Left ventricle myocardium inferior (tissue), 1 donor: ENCODE measurements at regions not wholly inside any gene's neighbourhood (a gene's known extent, or its start where the extent isn't known, plus 50 kb on each side); places are given as distances from the start of the nearest gene placed in this dataset.

Experiments
- DNase-seq: peaks from one replicate; pipeline ENCODE4 v3.0.0-alpha.2; 2020
- H3K27ac ChIP-seq: fragments of 200-600 bp; replicated peaks from 2 replicates; pipeline ENCODE4 v1.8.0; 2021
- H3K27me3 ChIP-seq: fragments of 200-600 bp; 2 replicates; pipeline ENCODE4 v1.8.0; 2021; ENCODE audit warnings: low read depth
- H3K36me3 ChIP-seq: fragments of 200-600 bp; 2 replicates; pipeline ENCODE4 v1.8.0; 2021
- H3K4me1 ChIP-seq: fragments of 200-600 bp; 2 replicates; pipeline ENCODE4 v1.8.0; 2021
- H3K4me3 ChIP-seq: fragments of 200-600 bp; 2 replicates; pipeline ENCODE4 v1.8.0; 2021; ENCODE audit warnings: mild to moderate bottlenecking, moderate library complexity
- H3K9me3 ChIP-seq: fragments of 200-600 bp; replicated peaks from 2 replicates; pipeline ENCODE4 v1.8.0; 2021
- CTCF ChIP-seq: fragments of 200-600 bp; IDR thresholded peaks from 2 replicates; pipeline ENCODE4 v1.8.0; 2021; ENCODE audit warnings: antibody characterized with exemption, mild to moderate bottlenecking, borderline replicate concordance
- intact Hi-C: fragments of 100-400 bp; cut with micrococcal nuclease; formaldehyde crosslinking; loops from one replicate; pipeline ENCODE4 v1.11.0; 2022
- donor health status: DM: no; HTN: yes; CAD: no; lungs with severe emphysema.

GRCh38 chr12:87085286-87085685 is 829.1 kb upstream of the MGAT4C start:
- Histone ChIP-seq H3K27ac (no peak overlapping the region), H3K4me1 (no peaks in the 10 kb centered on the region), H3K36me3 (no peaks in the 10 kb centered on the region), H3K4me3 (no peak overlapping the region), H3K9me3 (no peaks in the 10 kb centered on the region), H3K27me3 (no peaks in the 10 kb centered on the region)
- intact Hi-C loops: no loop called here
- DNase-seq: no peak
- TF ChIP-seq CTCF: no peak

GRCh38 chr12:87082756-87083155 is 826.6 kb upstream of the MGAT4C start:
- H3K9me3 ChIP-seq: no peaks in the 10 kb centered on the region
- no peaks in the 10 kb centered on the region for H3K36me3 ChIP-seq
- H3K4me1 ChIP-seq: no peaks in the 10 kb centered on the region
- intact Hi-C loops: no loop called here
- H3K4me3 ChIP-seq: no peak overlapping the region
- no peak for DNase-seq
- no peak for TF ChIP-seq CTCF
- H3K27ac ChIP-seq: no peak overlapping the region
- H3K27me3 ChIP-seq: no peaks in the 10 kb centered on the region

GRCh38 chr12:87074781-87075180 is 818.6 kb upstream of the MGAT4C start:
- Histone ChIP-seq H3K4me3 (no peak overlapping the region), H3K27ac (no peak overlapping the region), H3K9me3 (peaks cover 22% of the 10 kb centered on the region), H3K4me1 (no peaks in the 10 kb centered on the region), H3K36me3 (no peaks in the 10 kb centered on the region), H3K27me3 (no peaks in the 10 kb centered on the region)
- no peak for DNase-seq
- intact Hi-C loops: no loop called here
- no peak for TF ChIP-seq CTCF

- no peaks in the 10 kb centered on the region for H3K27me3 ChIP-seq
- H3K4me3 ChIP-seq: no peak overlapping the region
- no peaks in the 10 kb centered on the region for H3K36me3 ChIP-seq
- peaks cover 5% of the 10 kb centered on the region for H3K9me3 ChIP-seq
- DNase-seq: no peak
- no peak overlapping the region for H3K27ac ChIP-seq
- TF ChIP-seq CTCF: no peak
- H3K4me1 ChIP-seq: no peaks in the 10 kb centered on the region
- intact Hi-C loops: no loop called here
These were observed 810.1 kb upstream of the MGAT4C start for GRCh38 chr12:87066326-87066725.

- no peaks in the 10 kb centered on the region for H3K4me1 ChIP-seq
- no peaks in the 10 kb centered on the region for H3K27me3 ChIP-seq
- no peak overlapping the region for H3K27ac ChIP-seq
- H3K4me3 ChIP-seq: no peak overlapping the region
- H3K9me3 ChIP-seq: peaks cover 5% of the 10 kb centered on the region
- H3K36me3 ChIP-seq: no peaks in the 10 kb centered on the region
- intact Hi-C loops: no loop called here
- DNase-seq: no peak
- no peak for TF ChIP-seq CTCF
These were observed 803.0 kb upstream of the MGAT4C start for GRCh38 chr12:87059231-87059630.

- no peaks in the 10 kb centered on the region for H3K9me3 ChIP-seq
- intact Hi-C loops: no loop called here
- no peak for DNase-seq
- no peak overlapping the region for H3K4me3 ChIP-seq
- no peaks in the 10 kb centered on the region for H3K4me1 ChIP-seq
- H3K36me3 ChIP-seq: no peaks in the 10 kb centered on the region
- no peak for TF ChIP-seq CTCF
- no peak overlapping the region for H3K27ac ChIP-seq
- no peaks in the 10 kb centered on the region for H3K27me3 ChIP-seq
These were observed 798.0 kb upstream of the MGAT4C start for GRCh38 chr12:87054226-87054625.
